ENCODE measurements at regions not wholly inside any gene's neighbourhood (a gene's known extent, or its start where the extent isn't known, plus 50 kb on each side); places are given as distances from the start of the nearest gene placed in this dataset.

DNA sequence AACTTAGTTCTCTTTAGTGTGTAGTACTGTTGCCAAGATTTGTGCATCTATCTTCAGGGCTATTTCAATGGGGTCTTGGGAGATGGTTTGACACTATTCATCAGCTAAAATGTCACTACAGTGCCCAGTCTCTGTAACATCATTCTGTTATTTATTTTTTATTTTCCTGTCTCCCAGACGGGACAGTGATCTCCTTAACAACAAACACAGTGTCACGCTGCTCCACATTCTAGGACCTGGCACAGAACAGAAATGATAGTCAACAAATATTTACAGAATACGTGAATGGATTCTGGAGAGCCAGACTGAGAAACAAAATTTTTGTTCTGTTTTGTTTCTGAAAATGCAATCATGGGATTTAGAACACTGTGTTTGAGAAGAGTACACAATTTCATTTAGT, 937.7 kb upstream of the LRRN3 start:
- H3K36me3 ChIP-seq (ENCODE audit: control insufficient read depth in 2 of 3, insufficient read depth in 3 of 3, low read length in 3 of 3) = no peaks in the 10 kb centered on the region
- ChIA-PET CTCF (no interaction called here), POLR2A (no interaction called here)
- H3K27me3 Mint-ChIP-seq = peaks cover 0 to 17% (median 0%) of the 10 kb centered on the region in 5 donors
- no peak overlapping the region for H3K27ac Mint-ChIP-seq
- no peak overlapping the region for H3K4me3 Mint-ChIP-seq
- intact Hi-C loops (cut with micrococcal nuclease) = no loop called here
- no peaks in the 10 kb centered on the region for H3K4me1 Mint-ChIP-seq
- no peaks in the 10 kb centered on the region for H3K27me3 ChIP-seq (ENCODE audit: control insufficient read depth in 2 of 2, insufficient read depth in 2 of 2, low read length in 2 of 2)
- H3K36me3 Mint-ChIP-seq = no peaks in the 10 kb centered on the region
- no peak overlapping the region for H3K27ac ChIP-seq (ENCODE audit: low read depth, low read length)
- no peaks in the 10 kb centered on the region for H3K9me3 ChIP-seq (ENCODE audit: control insufficient read depth in 2 of 3, low read length in 3 of 3)
- H3K9me3 Mint-ChIP-seq = no peaks in the 10 kb centered on the region
- no peak overlapping the region for H3K4me3 ChIP-seq (ENCODE audit: low read length)
- ATAC-seq (no peak), DNase-seq (no peak)
- no peaks in the 10 kb centered on the region for H3K4me1 ChIP-seq (ENCODE audit: control insufficient read depth in 2 of 2, insufficient read depth in 2 of 2, low read length in 2 of 2)

DNA sequence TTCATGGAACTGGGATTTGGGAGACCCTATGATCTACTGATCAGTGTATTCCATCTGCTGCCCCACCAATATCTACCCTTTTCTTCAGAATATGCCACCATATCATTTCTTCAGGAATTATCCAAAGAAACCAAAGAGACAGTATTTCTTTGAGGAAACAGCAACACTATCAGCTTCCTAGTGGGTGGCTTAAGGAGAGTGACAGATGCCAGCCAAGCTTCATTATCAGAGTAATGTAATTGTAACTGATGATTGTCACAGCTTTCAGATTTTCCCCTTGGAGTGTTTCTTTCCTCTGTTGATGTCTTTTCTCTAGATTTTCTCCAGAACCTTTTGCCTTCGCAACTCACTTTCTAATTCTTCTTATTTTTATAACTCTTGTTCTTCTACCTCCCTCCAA, 934.4 kb upstream of the LRRN3 start:
- no peak for ATAC-seq
- H3K9me3 ChIP-seq (ENCODE audit: control insufficient read depth in 2 of 3, low read length in 3 of 3) = no peaks in the 10 kb centered on the region
- no peaks in the 10 kb centered on the region for H3K36me3 Mint-ChIP-seq
- no peaks in the 10 kb centered on the region for H3K27me3 ChIP-seq (ENCODE audit: control insufficient read depth in 2 of 2, insufficient read depth in 2 of 2, low read length in 2 of 2)
- H3K27ac Mint-ChIP-seq = no peak overlapping the region
- H3K4me3 Mint-ChIP-seq = no peak overlapping the region
- no peaks in the 10 kb centered on the region for H3K36me3 ChIP-seq (ENCODE audit: control insufficient read depth in 2 of 3, insufficient read depth in 3 of 3, low read length in 3 of 3)
- H3K27me3 Mint-ChIP-seq = peaks cover 0 to 17% (median 0%) of the 10 kb centered on the region in 5 donors
- H3K9me3 Mint-ChIP-seq = peaks cover 0 to 4% (median 0%) of the 10 kb centered on the region in 11 donors
- no peak for DNase-seq
- H3K4me1 Mint-ChIP-seq = no peaks in the 10 kb centered on the region
- intact Hi-C loops (cut with micrococcal nuclease) = no loop called here
- CTCF ChIA-PET = no interaction called here
- no peak overlapping the region for H3K27ac ChIP-seq (ENCODE audit: low read depth, low read length)
- POLR2A ChIA-PET = no interaction called here
- no peak overlapping the region for H3K4me3 ChIP-seq (ENCODE audit: low read length)
- H3K4me1 ChIP-seq (ENCODE audit: control insufficient read depth in 2 of 2, insufficient read depth in 2 of 2, low read length in 2 of 2) = no peaks in the 10 kb centered on the region

DNA sequence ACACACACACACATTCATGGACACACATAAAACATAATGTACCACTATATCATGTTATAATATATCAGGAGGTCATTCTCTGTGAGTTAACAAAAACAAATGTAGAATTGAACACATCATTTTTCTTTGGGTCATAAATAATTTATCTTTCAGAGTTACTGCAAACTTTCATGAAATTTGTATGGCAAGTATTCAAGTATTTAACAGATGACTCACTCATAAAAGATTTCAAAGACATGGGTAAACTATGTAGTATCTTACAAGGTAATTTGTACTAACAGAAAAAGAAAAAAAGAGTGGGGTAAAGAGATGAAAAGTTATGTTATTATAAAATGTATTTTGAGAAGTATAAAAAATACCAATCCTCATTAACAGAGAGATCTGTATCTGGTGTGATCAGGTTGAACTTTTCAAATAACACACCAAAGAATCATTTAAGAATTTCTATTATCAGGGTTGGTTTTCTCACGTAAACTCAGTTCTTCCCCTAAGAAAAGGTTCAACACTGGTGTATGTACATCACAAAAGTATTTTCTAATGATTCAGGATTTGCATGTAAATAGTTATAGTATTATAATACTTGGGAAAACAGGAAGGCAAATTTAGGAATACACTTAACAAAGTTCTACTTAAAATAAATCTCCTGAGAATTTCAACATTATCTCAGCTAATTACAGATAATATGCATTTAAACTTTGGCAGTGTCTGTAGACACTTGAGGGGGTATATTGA, 933.1 kb upstream of the LRRN3 start:
- no peak for DNase-seq
- CTCF ChIA-PET = no interaction called here
- peaks cover 0 to 4% (median 0%) of the 10 kb centered on the region in 11 donors for H3K9me3 Mint-ChIP-seq
- no peaks in the 10 kb centered on the region for H3K4me1 ChIP-seq (ENCODE audit: control insufficient read depth in 2 of 2, insufficient read depth in 2 of 2, low read length in 2 of 2)
- H3K4me3 ChIP-seq (ENCODE audit: low read length) = no peak overlapping the region
- intact Hi-C loops (cut with micrococcal nuclease) = no loop called here
- H3K4me3 Mint-ChIP-seq = no peak overlapping the region
- peaks cover 0 to 17% (median 0%) of the 10 kb centered on the region in 5 donors for H3K27me3 Mint-ChIP-seq
- no peaks in the 10 kb centered on the region for H3K9me3 ChIP-seq (ENCODE audit: control insufficient read depth in 2 of 3, low read length in 3 of 3)
- no peak overlapping the region for H3K27ac Mint-ChIP-seq
- ATAC-seq = no peak
- H3K36me3 ChIP-seq (ENCODE audit: control insufficient read depth in 2 of 3, insufficient read depth in 3 of 3, low read length in 3 of 3) = no peaks in the 10 kb centered on the region
- POLR2A ChIA-PET = no interaction called here
- no peaks in the 10 kb centered on the region for H3K27me3 ChIP-seq (ENCODE audit: control insufficient read depth in 2 of 2, insufficient read depth in 2 of 2, low read length in 2 of 2)
- H3K27ac ChIP-seq (ENCODE audit: low read depth, low read length) = no peak overlapping the region
- no peaks in the 10 kb centered on the region for H3K36me3 Mint-ChIP-seq
- no peaks in the 10 kb centered on the region for H3K4me1 Mint-ChIP-seq

DNA sequence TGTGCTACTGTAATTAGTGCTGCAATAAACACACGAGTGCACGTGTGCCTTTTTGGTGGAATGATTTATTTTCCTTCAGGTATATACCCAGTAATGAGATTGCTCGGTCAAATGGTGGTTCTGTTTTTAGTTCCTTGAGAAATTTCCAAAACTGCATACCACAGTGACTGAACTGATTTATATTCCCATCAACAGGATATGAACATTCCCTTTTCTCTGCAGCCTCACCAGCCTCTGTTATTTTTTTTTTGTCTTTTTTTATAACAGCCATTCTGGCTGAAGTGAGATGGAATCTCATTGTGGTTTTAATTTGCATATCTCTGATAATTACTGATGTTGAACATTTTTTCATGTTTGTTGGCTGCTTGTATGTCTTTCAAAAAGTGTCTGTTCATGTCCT, 922.9 kb upstream of the LRRN3 start:
- ATAC-seq (no peak), DNase-seq (no peak)
- H3K27me3 Mint-ChIP-seq = peaks cover 0 to 7% (median 0%) of the 10 kb centered on the region in 5 donors
- Histone ChIP-seq H3K4me1 (ENCODE audit: control insufficient read depth in 2 of 2, insufficient read depth in 2 of 2, low read length in 2 of 2) (no peaks in the 10 kb centered on the region), H3K27ac (ENCODE audit: low read depth, low read length) (no peak overlapping the region), H3K9me3 (ENCODE audit: control insufficient read depth in 2 of 3, low read length in 3 of 3) (no peaks in the 10 kb centered on the region), H3K4me3 (ENCODE audit: low read length) (no peak overlapping the region), H3K36me3 (ENCODE audit: control insufficient read depth in 2 of 3, insufficient read depth in 3 of 3, low read length in 3 of 3) (no peaks in the 10 kb centered on the region), H3K27me3 (ENCODE audit: control insufficient read depth in 2 of 2, insufficient read depth in 2 of 2, low read length in 2 of 2) (no peaks in the 10 kb centered on the region)
- H3K4me3 Mint-ChIP-seq = no peak overlapping the region
- H3K4me1 Mint-ChIP-seq = no peaks in the 10 kb centered on the region
- H3K27ac Mint-ChIP-seq = no peak overlapping the region
- CTCF ChIA-PET = interaction anchor here (0.7 kb wide), 1 partner anchor 9 kb away, joined by 4 read pairs; no protein-coding TSS in a partner anchor
- POLR2A ChIA-PET = no interaction called here
- intact Hi-C loops (cut with micrococcal nuclease) = no loop called here
- peaks cover 0 to 2% (median 0%) of the 10 kb centered on the region in 11 donors for H3K9me3 Mint-ChIP-seq
- H3K36me3 Mint-ChIP-seq = no peaks in the 10 kb centered on the region

DNA sequence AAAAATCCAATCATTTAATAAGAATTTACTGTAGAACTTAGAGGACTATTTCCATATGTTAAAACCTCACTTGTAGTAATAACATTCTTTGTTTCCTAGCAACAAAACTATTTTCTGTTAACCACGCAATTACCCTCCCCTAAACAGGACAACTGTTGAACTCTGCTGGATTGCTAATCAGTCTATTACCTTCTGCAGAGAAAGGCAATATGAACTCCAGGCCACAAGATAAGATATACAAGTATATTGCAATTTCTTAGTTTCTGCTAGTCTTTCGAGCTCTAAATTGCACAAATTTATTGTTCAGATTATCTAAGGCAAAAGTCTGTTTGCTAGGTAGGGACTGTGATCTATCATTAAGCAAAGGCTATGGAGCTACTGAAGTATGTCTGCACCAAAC, 920.1 kb upstream of the LRRN3 start:
- Histone ChIP-seq H3K27me3 (ENCODE audit: control insufficient read depth in 2 of 2, insufficient read depth in 2 of 2, low read length in 2 of 2) (no peaks in the 10 kb centered on the region), H3K9me3 (ENCODE audit: control insufficient read depth in 2 of 3, low read length in 3 of 3) (no peaks in the 10 kb centered on the region), H3K36me3 (ENCODE audit: control insufficient read depth in 2 of 3, insufficient read depth in 3 of 3, low read length in 3 of 3) (no peaks in the 10 kb centered on the region), H3K4me1 (ENCODE audit: control insufficient read depth in 2 of 2, insufficient read depth in 2 of 2, low read length in 2 of 2) (no peaks in the 10 kb centered on the region), H3K4me3 (ENCODE audit: low read length) (no peak overlapping the region), H3K27ac (ENCODE audit: low read depth, low read length) (no peak overlapping the region)
- Mint-ChIP-seq H3K9me3 (peaks cover 0 to 2% (median 0%) of the 10 kb centered on the region in 11 donors), H3K4me1 (no peaks in the 10 kb centered on the region), H3K27ac (no peak overlapping the region), H3K27me3 (peaks cover 0 to 7% (median 5%) of the 10 kb centered on the region in 5 donors), H3K4me3 (no peak overlapping the region), H3K36me3 (no peaks in the 10 kb centered on the region)
- ChIA-PET POLR2A (no interaction called here), CTCF (no interaction called here)
- DNase-seq (no peak), ATAC-seq (no peak)
- intact Hi-C loops (cut with micrococcal nuclease) = loop anchor here in 1 of 2 donors (10.0 kb wide), 1 partner anchor 924 kb away; the partner anchor contains the start of gene LRRN3

DNA sequence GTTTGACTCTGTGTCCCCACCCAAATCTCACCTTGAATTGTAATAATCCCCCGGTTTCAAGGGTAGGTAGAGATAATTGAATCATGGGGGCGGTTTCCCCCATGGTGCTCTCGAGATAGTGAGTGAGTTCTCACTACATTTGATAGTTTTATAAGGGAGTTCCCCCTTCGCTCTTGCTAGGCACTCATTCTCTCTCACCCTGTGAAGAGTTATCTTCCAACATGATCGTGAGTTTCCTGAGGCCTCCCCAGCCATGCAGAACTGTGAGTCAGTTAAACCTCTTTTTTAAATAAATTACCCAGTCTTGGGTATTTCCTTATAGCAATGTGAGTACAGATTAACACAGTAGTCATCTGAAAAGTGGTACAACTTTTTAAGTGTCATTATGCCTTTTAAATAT, 913.5 kb upstream of the LRRN3 start:
- H3K4me3 Mint-ChIP-seq = no peak overlapping the region
- ATAC-seq = no peak
- H3K9me3 ChIP-seq (ENCODE audit: control insufficient read depth in 2 of 3, low read length in 3 of 3) = no peaks in the 10 kb centered on the region
- intact Hi-C loops (cut with micrococcal nuclease) = loop anchor here in 1 of 2 donors (10.0 kb wide), 1 partner anchor 917 kb away; the partner anchor contains the start of gene LRRN3
- H3K4me3 ChIP-seq (ENCODE audit: low read length) = no peak overlapping the region
- no peaks in the 10 kb centered on the region for H3K36me3 ChIP-seq (ENCODE audit: control insufficient read depth in 2 of 3, insufficient read depth in 3 of 3, low read length in 3 of 3)
- no peaks in the 10 kb centered on the region for H3K27me3 ChIP-seq (ENCODE audit: control insufficient read depth in 2 of 2, insufficient read depth in 2 of 2, low read length in 2 of 2)
- H3K36me3 Mint-ChIP-seq = no peaks in the 10 kb centered on the region
- ChIA-PET CTCF (interaction anchor here (0.6 kb wide), 1 partner anchor 9 kb away, joined by 4 read pairs; no protein-coding TSS in a partner anchor), POLR2A (no interaction called here)
- no peak for DNase-seq
- peaks cover 0 to 2% (median 0%) of the 10 kb centered on the region in 11 donors for H3K9me3 Mint-ChIP-seq
- no peak overlapping the region for H3K27ac ChIP-seq (ENCODE audit: low read depth, low read length)
- no peak overlapping the region for H3K27ac Mint-ChIP-seq
- peaks cover 0 to 7% (median 0%) of the 10 kb centered on the region in 7 donors for H3K4me1 Mint-ChIP-seq
- peaks cover 0 to 12% (median 0%) of the 10 kb centered on the region in 5 donors for H3K27me3 Mint-ChIP-seq
- no peaks in the 10 kb centered on the region for H3K4me1 ChIP-seq (ENCODE audit: control insufficient read depth in 2 of 2, insufficient read depth in 2 of 2, low read length in 2 of 2)

DNA sequence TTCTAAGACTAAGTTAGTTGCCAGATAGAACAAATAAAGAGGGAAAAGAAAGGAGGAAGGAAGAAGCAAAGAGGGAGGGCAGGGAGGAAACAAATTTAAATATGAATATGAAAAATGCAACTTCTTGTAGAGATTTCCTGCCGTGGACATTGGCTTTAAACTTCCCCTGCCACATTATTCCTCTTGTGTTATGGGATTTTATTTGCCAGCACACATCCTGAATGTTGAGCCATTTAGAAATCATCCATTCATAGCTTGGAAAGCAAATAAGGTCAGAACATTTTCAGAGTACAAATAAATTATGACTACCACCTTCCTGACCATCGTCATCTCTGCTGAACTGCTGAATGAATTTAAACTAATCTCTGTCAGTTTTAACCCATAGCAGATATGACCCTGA, 911.9 kb upstream of the LRRN3 start:
- H3K27me3 Mint-ChIP-seq = peaks cover 0 to 9% (median 0%) of the 10 kb centered on the region in 5 donors
- peaks cover 0 to 7% (median 0%) of the 10 kb centered on the region in 7 donors for H3K4me1 Mint-ChIP-seq
- intact Hi-C loops (cut with micrococcal nuclease) = loop anchor here in 1 of 2 donors (10.0 kb wide), 1 partner anchor 916 kb away; the partner anchor contains the start of gene LRRN3
- Histone ChIP-seq H3K27ac (ENCODE audit: low read depth, low read length) (no peak overlapping the region), H3K9me3 (ENCODE audit: control insufficient read depth in 2 of 3, low read length in 3 of 3) (no peaks in the 10 kb centered on the region), H3K27me3 (ENCODE audit: control insufficient read depth in 2 of 2, insufficient read depth in 2 of 2, low read length in 2 of 2) (no peaks in the 10 kb centered on the region), H3K4me3 (ENCODE audit: low read length) (no peak overlapping the region), H3K36me3 (ENCODE audit: control insufficient read depth in 2 of 3, insufficient read depth in 3 of 3, low read length in 3 of 3) (no peaks in the 10 kb centered on the region), H3K4me1 (ENCODE audit: control insufficient read depth in 2 of 2, insufficient read depth in 2 of 2, low read length in 2 of 2) (no peaks in the 10 kb centered on the region)
- no peak for ATAC-seq
- no peaks in the 10 kb centered on the region for H3K36me3 Mint-ChIP-seq
- H3K4me3 Mint-ChIP-seq = no peak overlapping the region
- DNase-seq = no peak
- CTCF ChIA-PET = no interaction called here
- POLR2A ChIA-PET = no interaction called here
- no peak overlapping the region for H3K27ac Mint-ChIP-seq
- peaks cover 0 to under 1% (median 0%) of the 10 kb centered on the region in 11 donors for H3K9me3 Mint-ChIP-seq

Data from naive thymus-derived CD4-positive, alpha-beta T cell (primary cell).